Natural killer cell (primary cell): ENCODE measurements at regions not wholly inside any gene's neighbourhood (a gene's known extent, or its start where the extent isn't known, plus 50 kb on each side); places are given as distances from the start of the nearest gene placed in this dataset.

ENCODE experiments used
- ATAC-seq, 3 donors: fragments of 150-1000 bp in 2 of 3; fragments of 200-7000 bp in 1 of 3; cut with Tn5 transposase; 1 replicate in 1 of 3; 2 replicates in 2 of 3; pipeline ENCODE4 v1.10.0; 2021; ENCODE audit warnings: mild to moderate bottlenecking in 2 of 3, moderate library complexity in 2 of 3
- DNase-seq, 2 donors: peaks; one replicate each; pipeline versions ENCODE4 v3.0.0 to v3.0.0-alpha.2; 2013 to 2021; ENCODE audit warnings: mixed read lengths in 1 of 2
- H3K27ac ChIP-seq: one replicate; pipeline ENCODE4 v1.5.1; 2013; ENCODE audit warnings: mild to moderate bottlenecking, low read length
- H3K27me3 ChIP-seq: one replicate; pipeline ENCODE4 v1.6.1; 2013; ENCODE audit warnings: low read length; ENCODE audit not compliant: control insufficient read depth, insufficient read depth
- H3K36me3 ChIP-seq: one replicate; pipeline ENCODE4 v1.6.1; 2013; ENCODE audit warnings: low read length; ENCODE audit not compliant: control insufficient read depth, insufficient read depth
- H3K4me1 ChIP-seq: one replicate; pipeline ENCODE4 v1.6.1; 2013; ENCODE audit warnings: low read length; ENCODE audit not compliant: control insufficient read depth, insufficient read depth
- H3K4me3 ChIP-seq: one replicate; pipeline ENCODE4 v1.5.1; 2013; ENCODE audit warnings: low read length
- H3K9me3 ChIP-seq: one replicate; pipeline ENCODE4 v1.6.1; 2013; ENCODE audit warnings: low read length; ENCODE audit not compliant: control insufficient read depth, insufficient read depth
- H3K27ac Mint-ChIP-seq, 2 donors: one replicate each; pipeline ENCODE4 v1.8.0; 2022; ENCODE audit warnings: mild to moderate bottlenecking in 2 of 2, mixed read lengths in 2 of 2, moderate library complexity in 1 of 2
- H3K27me3 Mint-ChIP-seq, 2 donors: one replicate each; pipeline ENCODE4 v1.8.0; 2022; ENCODE audit warnings: low read depth in 2 of 2, mixed read lengths in 2 of 2
- H3K36me3 Mint-ChIP-seq: one replicate; pipeline ENCODE4 v1.8.0; 2022; ENCODE audit warnings: mixed read lengths
- H3K4me1 Mint-ChIP-seq, 2 donors: one replicate each; pipeline ENCODE4 v1.8.0; 2022; ENCODE audit warnings: mixed read lengths in 2 of 2
- H3K4me3 Mint-ChIP-seq: one replicate; pipeline ENCODE4 v1.8.0; 2022; ENCODE audit warnings: mild to moderate bottlenecking, moderate library complexity, mixed read lengths
- H3K9me3 Mint-ChIP-seq, 2 donors: one replicate each; pipeline ENCODE4 v1.8.0; 2022; ENCODE audit warnings: mixed read lengths in 2 of 2
- CTCF ChIP-seq: fragments of 200-600 bp; IDR thresholded peaks from one replicate; pipeline ENCODE4 v1.8.0; 2022; ENCODE audit warnings: antibody characterized with exemption
- WGBS: methylation state at CpG from one replicate; pipeline ENCODE4 v1.1.7; 2013; ENCODE audit warnings: missing lambda C conversion rate; ENCODE audit not compliant: insufficient coverage; 5-methylcytosine and 5-hydroxymethylcytosine counted together
- intact Hi-C: fragments of 100-400 bp; cut with micrococcal nuclease; formaldehyde crosslinking; loops from one replicate; pipeline ENCODE4 v1.14.2; 2022

- no peaks in the 10 kb centered on the region for H3K9me3 Mint-ChIP-seq
- no peaks in the 10 kb centered on the region for H3K4me1 Mint-ChIP-seq
- intact Hi-C loops: no loop called here
- H3K27ac ChIP-seq: no peak overlapping the region
- no peaks in the 10 kb centered on the region for H3K36me3 Mint-ChIP-seq
- peaks cover 0 to 6% of the 10 kb centered on the region in 2 donors for H3K27me3 Mint-ChIP-seq
- no peak overlapping the region for H3K27ac Mint-ChIP-seq
- H3K27me3 ChIP-seq: no peaks in the 10 kb centered on the region
- WGBS: 83% methylated on average over 2 of the region's 3 CpGs
- ATAC-seq: no peak
- DNase-seq: no peak
- no peaks in the 10 kb centered on the region for H3K9me3 ChIP-seq
- H3K36me3 ChIP-seq: no peaks in the 10 kb centered on the region
- H3K4me3 Mint-ChIP-seq: no peak overlapping the region
- H3K4me3 ChIP-seq: no peak overlapping the region
- no peak for TF ChIP-seq CTCF
- H3K4me1 ChIP-seq: no peaks in the 10 kb centered on the region
Observed at GRCh38 chr9:14522627-14523379, 170.4 kb downstream of the ZDHHC21 start.

GRCh38 chr9:14520341-14520740 lies 172.9 kb downstream of the ZDHHC21 start:
- Mint-ChIP-seq H3K36me3 (no peaks in the 10 kb centered on the region), H3K4me3 (no peak overlapping the region), H3K27ac (no peak overlapping the region), H3K27me3 (peaks cover 0 to 3% of the 10 kb centered on the region in 2 donors), H3K4me1 (no peaks in the 10 kb centered on the region), H3K9me3 (peaks cover 0 to 2% of the 10 kb centered on the region in 2 donors)
- no peak for DNase-seq
- TF ChIP-seq CTCF: no peak
- Histone ChIP-seq H3K4me1 (no peaks in the 10 kb centered on the region), H3K36me3 (no peaks in the 10 kb centered on the region), H3K27me3 (no peaks in the 10 kb centered on the region), H3K9me3 (no peaks in the 10 kb centered on the region), H3K27ac (no peak overlapping the region), H3K4me3 (no peak overlapping the region)
- WGBS: 100% methylated on average over 1 of the region's 2 CpGs
- no peak for ATAC-seq
- intact Hi-C loops: no loop called here

- peaks cover 0 to 3% of the 10 kb centered on the region in 2 donors for H3K27me3 Mint-ChIP-seq
- no peak for DNase-seq
- Histone ChIP-seq H3K4me3 (no peak overlapping the region), H3K9me3 (no peaks in the 10 kb centered on the region), H3K36me3 (no peaks in the 10 kb centered on the region), H3K27ac (no peak overlapping the region), H3K4me1 (no peaks in the 10 kb centered on the region), H3K27me3 (no peaks in the 10 kb centered on the region)
- H3K4me3 Mint-ChIP-seq: no peak overlapping the region
- TF ChIP-seq CTCF: no peak
- no peaks in the 10 kb centered on the region for H3K36me3 Mint-ChIP-seq
- H3K27ac Mint-ChIP-seq: no peak overlapping the region
- no peaks in the 10 kb centered on the region for H3K4me1 Mint-ChIP-seq
- H3K9me3 Mint-ChIP-seq: peaks cover 0 to 4% of the 10 kb centered on the region in 2 donors
- intact Hi-C loops: no loop called here
- WGBS: 88% methylated on average over 2 of the region's 4 CpGs
- no peak for ATAC-seq
Observed at GRCh38 chr9:14517154-14517906, 175.9 kb downstream of the ZDHHC21 start.
